AG04450 (cell line): ENCODE measurements at regions not wholly inside any gene's neighbourhood (a gene's known extent, or its start where the extent isn't known, plus 50 kb on each side); places are given as distances from the start of the nearest gene placed in this dataset.

Experiments
- CTCF ChIA-PET: fragments of 300-600, 350-600 bp; formaldehyde crosslinking; extraction: SDS; loops from one replicate; lab custom pipeline; 2022; ENCODE audit warnings: antibody characterized with exemption, inconsistent platforms; lab: Charles Lee
- POLR2A ChIA-PET: fragments of 350-600 bp; formaldehyde crosslinking; extraction: SDS; loops from one replicate; lab custom pipeline; 2021; ENCODE audit warnings: antibody characterized with exemption, inconsistent platforms; lab: Yijun Ruan, JAX
- DNase-seq: peaks from one replicate; pipeline ENCODE4 v3.0.0-alpha.2; 2011; ENCODE audit warnings: low read depth, low spot score
- H3K27ac ChIP-seq: one replicate; pipeline ENCODE4 v1.5.1; 2012; ENCODE audit warnings: low read depth, low read length, control low read depth
- H3K27me3 ChIP-seq: one replicate; pipeline ENCODE4 v1.6.0; 2012; ENCODE audit warnings: low read length; ENCODE audit not compliant: control insufficient read depth, insufficient read depth
- H3K4me3 ChIP-seq: 2 replicates; pipeline ENCODE4 v1.5.1; 2011; ENCODE audit warnings: mild to moderate bottlenecking, low read depth, low read length, control low read depth
- H3K9me3 ChIP-seq: 2 replicates; pipeline ENCODE4 v1.5.1; 2012; ENCODE audit warnings: low read length; ENCODE audit not compliant: control insufficient read depth, insufficient read depth
- TF ChIP-seq, protein P1 (sequence below): IDR thresholded peaks from 2 replicates; pipeline ENCODE4 v1.5.1; 2011; ENCODE audit warnings: low read depth, low read length, control low read depth, inconsistent platforms

DNA sequence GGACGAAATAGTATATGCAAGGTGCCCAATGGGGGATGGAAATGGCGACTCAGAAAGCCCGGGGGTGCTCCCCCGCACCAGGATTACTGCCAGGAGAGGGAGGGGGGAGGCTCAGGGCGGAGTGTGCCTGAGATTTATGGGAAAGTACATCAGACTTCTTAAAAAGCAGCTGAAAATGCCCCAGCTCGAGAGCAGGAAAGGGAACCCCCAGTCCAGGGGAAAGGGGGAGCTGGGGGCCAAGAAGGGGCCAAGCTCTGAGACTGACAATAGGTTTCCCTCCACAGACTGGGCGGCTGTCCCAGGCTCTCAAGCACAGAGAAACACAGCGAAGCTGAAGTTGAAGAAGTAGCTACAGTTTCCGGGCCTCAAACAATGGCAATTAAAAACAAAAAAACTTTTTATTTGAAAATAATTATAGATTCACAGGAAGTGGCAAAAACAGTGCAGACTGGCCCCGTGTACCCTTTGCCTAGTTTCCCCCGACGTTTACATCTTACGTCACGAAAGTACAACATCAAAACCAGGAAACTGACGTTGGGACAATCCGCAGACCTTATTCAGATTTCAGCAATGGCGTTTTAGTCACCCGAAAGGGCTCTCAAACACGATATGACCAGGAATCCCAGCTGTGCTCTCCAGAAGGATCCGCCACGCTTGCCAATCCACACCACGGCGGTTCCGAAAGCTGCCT lies 83.9 kb upstream of the FGFR2 start:
- no peak for DNase-seq
- no peak overlapping the region for H3K4me3 ChIP-seq
- peaks cover 10% of the 10 kb centered on the region for H3K9me3 ChIP-seq
- no peak overlapping the region for H3K27ac ChIP-seq
- ChIA-PET CTCF (no interaction called here), POLR2A (no interaction called here)
- H3K27me3 ChIP-seq, result no peaks in the 10 kb centered on the region
- TF ChIP-seq, protein P1, sequence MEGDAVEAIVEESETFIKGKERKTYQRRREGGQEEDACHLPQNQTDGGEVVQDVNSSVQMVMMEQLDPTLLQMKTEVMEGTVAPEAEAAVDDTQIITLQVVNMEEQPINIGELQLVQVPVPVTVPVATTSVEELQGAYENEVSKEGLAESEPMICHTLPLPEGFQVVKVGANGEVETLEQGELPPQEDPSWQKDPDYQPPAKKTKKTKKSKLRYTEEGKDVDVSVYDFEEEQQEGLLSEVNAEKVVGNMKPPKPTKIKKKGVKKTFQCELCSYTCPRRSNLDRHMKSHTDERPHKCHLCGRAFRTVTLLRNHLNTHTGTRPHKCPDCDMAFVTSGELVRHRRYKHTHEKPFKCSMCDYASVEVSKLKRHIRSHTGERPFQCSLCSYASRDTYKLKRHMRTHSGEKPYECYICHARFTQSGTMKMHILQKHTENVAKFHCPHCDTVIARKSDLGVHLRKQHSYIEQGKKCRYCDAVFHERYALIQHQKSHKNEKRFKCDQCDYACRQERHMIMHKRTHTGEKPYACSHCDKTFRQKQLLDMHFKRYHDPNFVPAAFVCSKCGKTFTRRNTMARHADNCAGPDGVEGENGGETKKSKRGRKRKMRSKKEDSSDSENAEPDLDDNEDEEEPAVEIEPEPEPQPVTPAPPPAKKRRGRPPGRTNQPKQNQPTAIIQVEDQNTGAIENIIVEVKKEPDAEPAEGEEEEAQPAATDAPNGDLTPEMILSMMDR, result no peak

DNA sequence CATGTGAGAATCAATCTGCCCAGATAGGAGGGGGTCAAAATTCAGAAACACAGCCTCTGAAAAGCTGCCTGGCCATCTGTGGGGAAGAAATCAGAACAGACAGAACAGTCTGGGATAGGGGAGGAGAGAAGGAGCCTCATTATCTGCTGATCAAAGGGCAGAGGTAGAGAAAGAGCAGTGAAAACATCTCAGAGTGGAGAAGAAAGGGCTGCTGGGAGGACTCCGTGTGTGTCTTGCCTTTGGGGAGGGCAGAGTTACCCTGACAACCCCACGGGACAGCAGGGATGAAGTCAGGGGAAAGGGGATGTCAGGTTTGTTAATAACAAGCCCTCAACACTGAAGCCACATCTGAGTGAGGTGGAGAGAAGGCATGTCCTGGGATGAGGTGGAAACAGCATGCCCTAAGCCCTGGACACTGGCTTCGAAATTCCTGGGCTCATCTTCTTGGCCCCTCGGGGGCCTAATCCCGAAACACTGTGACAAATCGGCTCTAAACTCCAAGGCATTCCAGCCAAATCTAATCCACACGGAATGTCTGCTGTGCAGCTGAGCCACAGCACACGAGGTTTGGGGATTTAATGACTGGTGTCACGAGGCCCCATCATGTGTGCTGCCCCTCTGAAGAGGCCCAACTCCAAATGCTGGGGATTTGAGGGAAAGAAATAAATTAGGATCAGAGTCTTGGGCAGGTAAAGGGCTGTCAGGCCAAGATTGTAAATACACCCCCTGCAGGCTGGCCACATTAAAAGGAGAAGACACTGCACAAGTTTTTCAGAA lies 82.8 kb upstream of the FGFR2 start:
- CTCF ChIA-PET, result no interaction called here
- DNase-seq, result no peak

DNA sequence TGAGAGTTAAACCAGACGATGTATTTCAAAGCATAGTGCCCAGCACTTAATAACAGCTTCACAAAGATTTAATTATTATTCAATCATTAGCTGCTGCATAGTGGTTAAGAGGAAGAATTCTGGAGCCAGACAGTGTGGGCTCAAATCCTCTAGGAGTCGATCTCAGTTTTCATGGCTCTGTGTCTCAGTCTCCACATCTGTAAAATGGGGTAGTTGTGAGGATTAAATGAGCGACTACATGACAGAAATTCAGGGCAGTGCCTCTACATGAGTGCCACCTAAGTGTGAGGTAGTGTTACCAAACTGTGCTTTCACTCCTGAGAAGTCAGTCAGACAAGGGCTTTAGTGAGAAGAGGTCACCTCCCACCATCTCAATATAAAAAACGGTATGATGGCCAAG lies 81.7 kb upstream of the FGFR2 start:
- H3K27ac ChIP-seq, result no peak overlapping the region
- TF ChIP-seq, protein P1, result no peak
- H3K9me3 ChIP-seq, result peaks cover 17% of the 10 kb centered on the region
- ChIA-PET CTCF (no interaction called here), POLR2A (no interaction called here)
- H3K4me3 ChIP-seq, result no peak overlapping the region
- H3K27me3 ChIP-seq, result no peaks in the 10 kb centered on the region
- DNase-seq, result no peak

More for the DNA sequence above, 82.8 kb upstream of the FGFR2 start:
- Histone ChIP-seq H3K4me3 (no peak overlapping the region), H3K27me3 (no peaks in the 10 kb centered on the region), H3K9me3 (peaks cover 15% of the 10 kb centered on the region), H3K27ac (no peak overlapping the region)
- POLR2A ChIA-PET, result no interaction called here
- TF ChIP-seq, protein P1, result no peak

- ChIA-PET CTCF (no interaction called here), POLR2A (no interaction called here)
- Histone ChIP-seq H3K27ac (no peak overlapping the region), H3K9me3 (peaks cover 17% of the 10 kb centered on the region), H3K4me3 (no peak overlapping the region), H3K27me3 (no peaks in the 10 kb centered on the region)
- TF ChIP-seq, protein P1, result no peak
- DNase-seq, result no peak
Observed at GRCh38 chr10:121678631-121679174, 80.5 kb upstream of the FGFR2 start.

DNA sequence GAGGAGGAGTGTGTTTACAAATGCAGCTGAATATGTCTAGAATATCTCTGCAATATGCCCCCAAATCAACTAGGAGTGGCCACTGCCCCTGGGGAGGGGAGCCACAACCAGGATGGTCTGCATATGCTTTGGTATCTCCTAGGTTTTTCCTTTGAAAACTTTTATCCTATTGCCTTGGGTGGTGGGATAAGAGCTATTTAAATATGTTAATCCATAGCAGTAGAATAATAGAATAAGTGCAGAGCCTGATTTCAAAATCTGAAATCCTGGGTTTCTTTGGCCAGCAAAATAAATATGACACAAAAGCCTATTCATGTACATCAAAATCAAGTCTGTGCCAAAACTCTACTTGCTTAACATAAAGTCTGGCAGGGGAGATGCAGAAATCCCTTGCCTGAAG lies 79.6 kb upstream of the FGFR2 start:
- CTCF ChIA-PET, result no interaction called here
- POLR2A ChIA-PET, result no interaction called here
- H3K27me3 ChIP-seq, result no peaks in the 10 kb centered on the region

More for the DNA sequence above, 79.6 kb upstream of the FGFR2 start:
- H3K27ac ChIP-seq, result no peak overlapping the region
- H3K4me3 ChIP-seq, result no peak overlapping the region
- TF ChIP-seq, protein P1, result no peak
- H3K9me3 ChIP-seq, result peaks cover 19% of the 10 kb centered on the region
- DNase-seq, result no peak
